Superior temporal gyrus (tissue), 1 donor: ENCODE measurements at regions not wholly inside any gene's neighbourhood (a gene's known extent, or its start where the extent isn't known, plus 50 kb on each side); places are given as distances from the start of the nearest gene placed in this dataset.

Source experiments
- DNase-seq: peaks from one replicate; pipeline ENCODE4 v3.0.0-alpha.2; 2016; ENCODE audit errors: extremely low spot score

DNA sequence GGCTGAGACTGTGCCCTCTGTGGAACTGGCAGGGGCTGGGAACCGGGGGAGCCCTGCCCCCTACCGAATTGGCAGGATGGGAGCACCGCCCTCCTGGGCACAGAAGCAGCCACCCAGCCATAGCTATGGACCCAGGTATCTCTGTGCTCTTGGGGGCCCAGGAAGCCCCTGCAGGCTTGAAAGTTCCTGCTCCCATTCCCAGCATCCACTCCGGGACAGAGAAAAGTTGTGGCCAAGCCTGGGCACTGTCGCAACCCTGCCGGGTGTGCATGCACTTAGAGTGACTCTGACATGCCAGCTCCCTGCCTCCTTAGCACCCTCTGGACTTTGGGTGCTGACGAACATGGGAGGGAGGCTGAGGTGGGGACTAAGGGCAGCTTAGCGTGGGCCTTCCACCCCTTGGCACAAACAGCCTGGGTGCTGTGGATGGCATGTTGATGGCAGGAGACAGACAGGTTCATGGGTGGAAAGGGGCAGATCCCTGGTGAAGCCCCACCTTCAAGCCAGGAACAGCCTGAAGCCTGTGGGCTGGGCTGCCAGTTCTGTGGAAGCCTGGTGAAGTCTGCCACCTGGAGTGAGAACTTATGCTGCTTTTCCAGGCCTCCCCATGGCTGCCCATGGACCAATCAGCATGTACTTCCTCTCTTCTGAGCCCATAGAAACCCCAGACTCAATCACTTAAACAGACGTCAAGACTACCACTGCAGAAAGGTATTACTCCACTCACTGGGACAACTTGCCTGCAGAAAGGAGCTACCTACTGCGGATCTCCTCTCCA lies 279.0 kb downstream of the ATXN7L3B start:
- DNase-seq: no peak

DNA sequence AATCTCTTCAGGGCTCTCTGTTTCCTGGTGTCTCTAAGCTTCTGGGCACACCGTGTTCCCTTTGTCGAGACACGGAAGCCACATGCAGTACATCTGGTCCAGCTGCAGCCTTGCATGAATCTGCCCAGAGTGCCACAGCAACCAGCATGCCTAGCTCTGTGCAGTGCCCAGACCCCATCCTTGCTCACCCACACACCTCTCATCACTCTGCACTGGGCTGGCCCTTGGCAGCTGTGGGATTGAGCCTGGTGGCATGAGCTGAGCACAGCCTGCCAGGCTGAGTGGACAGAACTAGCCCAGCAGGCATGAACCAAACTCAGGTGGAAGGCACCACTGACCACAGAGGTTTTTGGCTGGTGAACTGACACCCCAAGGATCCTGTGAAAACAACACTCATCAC lies 279.9 kb downstream of the ATXN7L3B start:
- DNase-seq: no peak

DNA sequence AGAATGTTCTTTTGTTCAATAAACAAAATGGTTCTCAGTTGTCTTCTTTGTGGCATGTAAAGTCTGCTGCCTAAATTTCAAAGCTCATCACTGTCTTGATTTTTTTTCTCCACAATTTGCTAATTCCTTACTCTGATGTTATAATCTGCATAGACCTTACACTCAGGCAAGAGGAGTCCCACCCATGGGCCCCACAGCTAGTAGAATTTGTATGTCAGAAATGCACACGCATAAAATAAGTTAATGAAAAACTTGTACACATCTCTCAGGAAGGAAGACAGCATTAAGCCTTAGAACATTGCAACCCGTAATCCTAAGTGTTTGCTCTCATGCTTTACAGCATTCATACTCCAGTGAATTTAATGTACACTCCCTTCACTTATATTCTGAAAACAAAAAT lies 280.8 kb downstream of the ATXN7L3B start:
- no peak for DNase-seq

DNA sequence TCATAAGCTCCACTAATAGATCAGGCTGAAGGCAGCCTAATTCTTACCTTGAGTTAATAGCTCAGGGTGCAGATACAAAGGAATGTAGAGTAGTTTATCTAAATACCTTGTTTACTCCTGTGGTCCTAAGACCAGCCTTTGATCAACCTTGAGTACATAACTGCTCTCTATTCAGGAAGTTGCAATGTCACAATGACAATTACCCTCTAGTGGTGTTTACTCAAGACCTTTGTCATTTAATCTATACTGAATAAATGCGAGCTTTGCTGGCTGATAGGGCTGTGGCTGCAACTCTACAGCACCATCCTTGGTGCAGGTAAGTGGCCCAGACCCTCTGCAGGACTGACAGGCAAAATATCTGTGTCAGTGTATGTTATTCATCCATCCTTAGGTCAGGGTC lies 282.7 kb downstream of the ATXN7L3B start:
- DNase-seq: no peak

DNA sequence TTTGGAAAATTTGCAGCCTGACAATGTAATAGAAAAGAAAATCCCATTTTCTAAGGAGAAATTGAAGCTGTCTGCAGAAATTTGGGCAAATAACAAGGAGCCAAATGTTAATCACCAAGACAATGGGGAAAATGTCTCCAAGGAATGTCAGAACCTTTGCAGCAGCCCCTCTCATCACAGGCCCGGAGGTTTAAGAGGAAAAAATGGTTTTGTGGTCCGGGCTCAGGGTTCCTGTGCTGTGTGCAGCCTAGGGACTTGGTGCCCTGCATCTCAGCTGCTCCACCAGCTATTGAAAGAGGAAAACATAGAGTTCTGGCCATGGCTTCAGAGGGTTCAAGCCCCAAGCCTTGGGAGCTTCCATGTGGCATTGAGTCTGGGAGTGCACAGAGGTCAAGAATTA lies 298.9 kb downstream of the ATXN7L3B start:
- DNase-seq: no peak

DNA sequence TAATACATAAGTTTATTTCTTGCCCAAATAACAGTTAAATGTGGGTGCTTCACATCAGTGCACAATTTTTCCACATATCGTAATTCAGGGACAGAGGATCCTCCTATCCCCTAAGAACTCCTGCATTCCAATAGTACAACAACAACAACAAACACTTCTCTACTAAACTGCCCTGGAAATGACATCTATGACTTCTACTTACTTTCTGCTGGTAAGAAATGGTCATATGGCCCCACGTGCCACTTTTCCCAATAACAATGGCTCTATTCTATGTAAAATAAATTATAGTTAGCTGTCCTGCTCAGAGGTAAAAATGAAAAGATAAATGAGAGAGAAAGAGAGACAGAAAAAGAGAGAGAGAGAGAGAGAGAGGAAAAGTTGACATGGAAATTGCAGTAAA lies 308.5 kb downstream of the ATXN7L3B start:
- DNase-seq: no peak

DNA sequence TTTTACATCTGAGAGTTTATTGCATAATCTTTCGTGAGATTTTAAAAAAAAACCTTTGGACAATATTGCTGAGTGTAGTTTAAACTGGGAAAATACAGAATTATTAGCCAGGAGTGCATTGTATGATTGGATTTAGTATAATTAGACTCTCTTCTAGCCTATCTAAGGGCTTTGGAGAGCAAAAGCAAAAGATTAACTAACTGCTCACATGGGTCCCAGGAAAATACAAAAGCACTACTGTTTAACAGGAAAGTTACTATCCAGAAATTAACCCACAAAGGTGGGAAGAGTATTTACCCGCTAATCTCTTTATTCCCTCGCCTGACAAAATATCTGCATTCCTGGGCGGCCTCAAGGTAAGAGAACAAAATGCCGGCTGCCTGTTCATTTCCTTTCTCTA lies 309.5 kb downstream of the ATXN7L3B start:
- no peak for DNase-seq

DNA sequence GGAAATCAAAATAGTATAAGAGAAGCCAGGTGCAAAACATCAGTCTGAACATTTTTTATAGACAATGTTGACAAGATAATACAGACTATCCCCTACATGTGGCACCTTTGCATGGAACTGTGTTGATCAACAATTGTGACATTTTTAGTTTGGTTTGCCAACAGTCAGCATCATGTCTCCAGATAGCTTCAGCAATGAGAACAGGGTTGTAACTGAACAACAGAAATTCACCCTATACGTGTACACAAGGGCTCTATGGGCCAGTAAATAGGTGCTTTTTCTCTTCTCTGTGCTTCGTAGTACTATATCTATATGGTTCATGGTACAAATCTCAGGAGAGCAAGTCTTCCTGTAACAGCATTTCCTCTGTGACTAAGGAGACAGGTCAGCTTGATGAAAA lies 310.4 kb downstream of the ATXN7L3B start:
- no peak for DNase-seq

DNA sequence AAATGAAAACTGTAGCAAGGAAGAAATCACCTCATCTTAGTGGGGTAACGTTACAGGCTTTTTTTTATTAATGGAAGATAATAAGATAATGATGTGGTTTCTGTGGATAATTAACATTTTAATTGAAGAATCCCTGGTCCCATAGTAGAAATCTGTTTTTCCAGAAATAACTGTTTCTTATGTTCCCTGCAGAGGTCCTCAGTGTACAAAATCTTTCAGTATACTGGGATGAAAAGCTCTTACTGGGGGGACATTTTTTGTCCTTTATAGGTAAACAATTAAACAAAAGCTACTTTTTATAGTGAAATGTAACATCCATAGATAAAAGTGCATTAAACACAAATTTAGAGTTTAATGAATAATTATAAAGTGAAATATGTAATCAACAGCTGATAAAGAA lies 312.2 kb downstream of the ATXN7L3B start:
- no peak for DNase-seq

DNA sequence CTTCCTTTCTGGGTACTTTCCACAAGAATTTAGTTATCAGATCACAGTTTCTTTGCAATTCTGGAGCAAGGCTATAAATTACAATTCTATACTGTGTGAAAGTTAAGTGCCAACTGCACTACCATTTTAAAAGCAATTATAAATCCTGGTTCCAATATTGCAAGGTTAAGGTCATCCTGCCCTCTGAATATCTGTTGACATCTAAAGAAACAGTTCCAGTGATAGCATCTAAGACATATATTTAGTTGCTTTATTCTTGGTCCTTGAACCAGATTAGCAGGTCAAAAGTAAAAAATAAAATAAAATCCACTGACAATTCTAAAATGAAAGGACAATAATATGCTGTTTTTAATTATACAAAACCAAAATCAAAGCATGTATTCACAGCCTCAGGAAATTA lies 334.2 kb downstream of the ATXN7L3B start:
- no peak for DNase-seq

DNA sequence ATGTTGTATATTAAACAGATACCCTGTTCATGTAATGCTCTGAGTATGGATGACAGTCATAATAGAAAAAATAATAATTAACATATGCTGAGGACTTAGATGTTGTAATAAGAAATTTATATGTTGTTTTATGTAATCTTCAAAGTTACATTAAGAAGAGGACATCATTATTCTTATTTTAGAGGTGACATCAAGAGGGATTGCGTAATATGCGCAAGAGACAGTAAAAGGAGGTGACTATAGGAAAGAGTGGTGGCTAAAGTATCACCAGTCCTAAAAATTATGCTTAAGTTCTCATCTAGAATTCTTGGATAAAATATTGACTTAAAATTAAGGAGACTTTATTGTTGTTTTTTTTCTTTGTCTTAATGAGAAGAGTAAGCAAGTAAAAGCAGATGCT lies 323.9 kb downstream of the KCNC2 start:
- DNase-seq: no peak

DNA sequence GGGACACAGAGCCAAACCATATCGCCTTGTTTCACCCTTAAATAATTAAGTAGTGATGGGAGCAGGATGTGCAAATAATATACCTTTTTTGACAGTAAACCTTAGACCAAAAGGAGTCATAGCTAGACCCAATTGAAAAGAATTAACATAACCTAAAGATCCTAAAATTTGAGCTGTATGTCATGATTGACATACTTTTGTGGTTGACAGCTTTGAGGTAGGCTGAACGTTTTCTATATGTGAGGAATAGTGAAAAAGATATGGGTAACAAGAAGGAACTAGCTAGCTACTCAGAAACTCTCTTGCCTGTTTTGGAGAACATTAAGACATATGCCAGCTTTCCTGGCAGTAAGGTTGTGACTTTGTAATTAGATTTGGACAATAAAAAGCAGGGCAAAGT lies 320.6 kb downstream of the KCNC2 start:
- DNase-seq: no peak

DNA sequence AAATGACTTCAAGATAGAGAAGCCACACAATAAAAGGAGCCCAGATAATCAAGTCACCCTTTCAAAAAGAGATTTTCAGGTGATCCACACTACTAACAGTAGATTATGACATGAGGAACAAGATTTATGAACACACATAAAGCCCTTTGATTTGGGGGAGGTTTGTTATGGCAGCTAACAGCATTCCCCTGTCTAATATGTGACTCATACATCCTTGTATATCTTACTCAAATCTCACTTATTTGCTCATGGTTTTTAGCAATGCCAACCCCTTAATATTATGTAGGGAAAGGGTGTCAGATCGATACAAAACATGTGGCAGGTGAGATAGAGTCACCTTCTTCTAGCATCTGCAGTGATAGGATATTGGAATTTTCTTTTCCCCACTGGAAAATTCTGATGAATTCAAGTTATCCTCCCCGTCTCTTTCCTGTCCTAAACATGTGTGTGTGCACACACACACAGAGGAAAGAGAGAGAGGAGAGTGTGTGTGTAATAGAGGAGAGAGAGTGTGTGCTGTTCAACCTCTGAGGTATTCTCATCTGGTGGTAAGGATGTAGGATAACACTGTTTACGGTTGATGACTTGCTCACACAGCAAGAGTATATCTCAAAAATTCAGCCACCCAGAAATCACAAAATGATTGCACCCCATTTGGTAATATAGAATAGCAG lies 319.9 kb downstream of the KCNC2 start:
- DNase-seq: no peak

DNA sequence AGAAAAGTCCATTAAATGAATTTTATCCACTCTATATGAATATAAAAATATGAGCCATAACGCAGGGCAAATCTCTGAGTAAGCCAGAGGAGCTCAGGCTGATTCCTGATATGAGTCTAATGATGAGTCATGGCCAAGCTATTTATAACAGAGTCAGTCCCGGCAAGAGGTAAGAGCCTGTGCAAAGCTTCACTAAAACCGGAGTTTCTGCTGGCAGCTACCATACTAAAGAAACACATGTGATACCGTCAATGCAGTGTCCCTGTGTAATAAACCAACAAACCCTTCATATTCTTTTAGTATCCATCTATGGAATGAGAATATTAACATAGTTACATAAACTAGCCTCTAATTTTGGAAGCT lies 319.4 kb downstream of the KCNC2 start:
- DNase-seq: peak; percentile 62

DNA sequence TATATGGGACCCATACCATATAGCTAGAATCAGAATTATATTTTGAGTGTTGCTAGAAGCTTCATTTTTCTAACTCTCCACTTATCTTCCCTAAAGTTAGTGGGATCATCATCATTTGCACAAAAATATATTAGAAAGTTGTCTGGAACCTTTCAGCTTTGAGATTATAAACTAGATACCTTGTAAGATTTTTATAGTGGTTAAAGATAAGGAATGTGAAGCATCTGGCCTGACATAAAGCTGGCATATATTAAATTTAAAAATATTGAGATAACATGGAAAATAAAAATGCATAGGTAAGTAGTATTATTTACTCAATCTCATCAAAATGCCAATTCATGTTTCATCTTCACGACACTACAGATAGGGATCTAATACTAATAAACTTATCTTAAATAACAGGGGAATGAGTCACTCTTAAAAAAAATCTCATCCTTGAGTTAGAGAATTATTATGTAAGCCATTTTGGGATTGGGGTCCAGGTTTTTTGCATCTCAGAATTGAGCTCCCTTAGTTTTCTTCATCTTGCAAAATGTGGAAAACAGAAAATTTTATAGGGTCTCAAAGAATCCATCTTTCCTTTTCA lies 318.5 kb downstream of the KCNC2 start:
- DNase-seq: no peak

DNA sequence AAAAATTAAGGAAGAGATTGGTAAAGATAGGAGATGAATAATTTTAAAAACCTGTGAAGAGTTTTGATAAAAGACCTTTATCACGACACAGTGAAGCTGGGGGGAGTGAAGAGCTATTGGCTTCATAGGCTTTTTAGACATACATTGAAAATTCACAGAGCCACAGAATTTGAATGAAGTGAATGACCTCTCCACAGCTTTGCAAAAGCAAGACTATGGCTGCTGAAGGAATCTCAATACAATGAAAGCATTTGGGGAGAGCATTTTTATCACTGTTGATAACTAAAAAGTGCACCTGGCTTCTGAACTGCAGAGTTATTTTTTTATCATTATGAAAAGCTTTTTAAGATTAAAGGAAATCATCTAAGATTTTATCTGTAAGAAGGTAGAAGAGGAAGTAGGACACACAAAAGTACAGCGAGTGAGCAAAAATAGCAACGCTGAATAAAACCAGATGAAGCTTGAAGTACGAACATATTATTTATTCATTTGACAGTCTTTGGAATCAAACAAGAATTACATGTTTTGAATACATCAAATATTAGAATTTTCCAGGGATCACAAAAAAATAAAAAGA lies 317.5 kb downstream of the KCNC2 start:
- no peak for DNase-seq

DNA sequence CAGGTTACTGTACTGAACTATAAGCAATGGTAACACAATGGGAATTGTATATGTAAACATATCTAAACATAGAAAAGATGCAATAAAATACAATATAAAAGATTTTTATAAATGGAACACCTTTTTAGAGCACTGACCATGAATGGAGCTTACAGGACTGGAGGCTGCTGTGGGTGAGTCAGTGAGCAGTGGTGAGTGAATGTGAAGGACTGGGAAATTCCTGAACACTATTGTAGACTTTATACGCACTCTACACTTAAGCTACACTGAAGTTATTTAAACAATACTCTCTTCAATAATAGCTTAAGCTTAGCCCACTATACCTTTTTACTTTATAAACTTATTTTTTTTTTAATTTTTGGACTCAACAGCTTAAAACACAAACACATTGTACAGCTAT lies 313.5 kb downstream of the KCNC2 start:
- no peak for DNase-seq

DNA sequence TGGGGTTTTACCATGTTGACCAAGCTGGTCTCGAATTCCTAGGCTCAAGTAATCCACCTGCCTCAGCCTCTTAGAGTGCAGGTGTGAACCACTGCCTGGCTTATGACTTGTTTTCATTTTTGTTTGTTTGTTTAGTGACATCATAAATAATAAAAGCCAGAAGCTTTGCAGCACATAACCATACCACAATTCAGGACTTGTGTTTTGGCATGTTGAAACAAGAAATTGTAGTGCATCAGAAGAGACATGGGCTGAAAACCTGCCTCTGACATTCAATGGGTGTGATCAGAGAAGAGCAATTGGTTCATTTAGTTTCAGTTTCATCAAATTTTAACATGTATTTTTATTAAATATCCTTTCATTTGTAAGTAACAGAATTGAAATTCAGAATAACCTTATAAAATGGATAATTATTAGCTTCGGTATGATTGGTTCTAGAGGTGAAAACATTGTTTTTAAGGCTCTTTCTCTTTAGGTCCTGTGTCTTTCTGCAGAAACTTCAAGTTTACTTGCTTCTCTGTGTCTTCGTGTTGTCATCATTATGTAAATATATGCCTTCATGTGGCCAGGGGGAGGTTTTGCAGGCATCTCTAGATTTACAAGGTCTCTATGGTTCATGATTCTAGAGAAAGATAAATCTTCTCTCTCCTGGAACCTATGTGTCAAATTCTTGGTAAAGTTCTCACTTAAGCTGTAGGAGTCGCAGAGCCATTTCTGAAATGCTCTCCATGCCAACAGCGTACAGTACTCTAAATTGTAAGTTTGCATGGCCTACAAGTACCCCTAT lies 312.0 kb downstream of the KCNC2 start:
- no peak for DNase-seq

DNA sequence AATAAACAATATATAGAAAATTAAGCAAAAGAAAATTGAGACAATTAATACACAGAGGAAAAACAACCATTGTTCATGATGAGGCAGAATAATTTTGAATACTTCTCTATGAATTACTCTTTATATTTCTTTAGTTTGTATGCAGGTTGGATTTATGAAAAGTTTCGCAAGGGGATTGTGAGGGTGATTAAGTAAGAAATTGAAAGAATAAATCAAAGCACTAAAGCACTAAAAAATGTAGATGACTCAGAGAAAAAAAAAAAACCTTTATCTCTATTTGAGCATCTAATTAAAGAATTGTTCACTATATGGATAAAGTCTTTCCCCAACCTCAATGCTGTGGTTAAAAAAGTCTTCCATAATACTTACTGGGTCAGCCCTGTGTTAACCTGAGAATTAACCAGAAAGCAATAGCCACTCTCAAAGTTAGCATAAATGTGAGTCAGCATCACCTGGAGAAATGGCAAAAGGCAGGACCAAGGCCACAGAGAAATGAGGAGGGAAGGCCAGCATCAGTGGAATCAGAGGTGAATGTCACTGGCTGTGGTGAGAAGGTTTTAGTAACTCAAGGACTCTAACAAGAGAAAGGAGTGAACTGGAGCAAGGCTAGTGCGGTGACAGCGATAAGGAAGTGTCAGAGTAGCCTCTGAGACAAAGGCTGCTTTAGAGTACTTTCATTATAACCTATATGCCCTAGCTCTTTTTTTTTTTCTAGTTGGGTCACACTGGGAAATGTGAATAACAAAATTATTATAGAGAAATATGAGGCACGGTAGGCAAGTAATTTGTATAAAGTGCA lies 310.4 kb downstream of the KCNC2 start:
- no peak for DNase-seq

DNA sequence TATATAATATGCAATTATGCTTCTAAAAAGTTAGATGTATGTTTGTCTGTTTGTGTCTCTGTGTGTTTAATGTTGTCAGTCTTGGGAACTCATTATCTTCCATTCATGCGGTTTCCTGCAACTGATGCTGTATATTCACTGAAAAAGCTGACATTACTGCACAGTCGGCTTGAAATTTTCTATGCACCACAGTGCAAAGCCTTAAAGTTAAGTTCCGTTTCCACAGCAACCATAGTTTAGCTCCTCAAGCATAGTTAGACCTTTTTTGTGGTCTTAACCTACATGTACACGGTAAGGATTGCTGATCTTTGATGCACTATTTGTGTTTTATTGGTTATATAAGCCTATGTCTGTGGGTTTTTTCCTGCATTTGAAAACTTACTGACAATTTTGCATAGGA lies 309.4 kb downstream of the KCNC2 start:
- DNase-seq: no peak

DNA sequence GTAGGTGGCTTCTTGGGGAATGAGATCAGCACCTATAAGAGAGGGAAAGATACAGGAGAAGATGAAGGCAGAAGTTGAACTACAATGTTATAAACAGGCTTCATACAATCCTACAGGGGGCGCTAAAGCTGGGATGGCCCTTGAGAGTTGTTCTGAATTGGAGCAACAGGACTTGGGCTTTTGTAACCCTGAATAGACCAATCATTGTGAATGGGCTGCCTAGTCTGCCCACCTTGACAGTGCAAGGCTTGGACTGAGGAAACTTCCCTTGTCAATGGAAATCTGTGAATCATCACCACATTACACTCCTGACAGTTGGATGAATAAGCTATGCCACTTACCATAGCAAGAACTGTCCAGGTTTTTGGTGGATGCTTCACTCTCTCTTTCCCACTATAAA lies 306.1 kb downstream of the KCNC2 start:
- no peak for DNase-seq
